H7 (cell line): ENCODE measurements at regions not wholly inside any gene's neighbourhood (a gene's known extent, or its start where the extent isn't known, plus 50 kb on each side); places are given as distances from the start of the nearest gene placed in this dataset.

ENCODE experiments used
- DNase-seq: peaks from one replicate; pipeline ENCODE4 v3.0.0; 2012
- H3K27me3 ChIP-seq: 2 replicates; pipeline ENCODE4 v1.6.0; 2011; ENCODE audit warnings: mild to moderate bottlenecking, low read length; ENCODE audit not compliant: control insufficient read depth, insufficient read depth
- H3K36me3 ChIP-seq: replicated peaks from 2 replicates; pipeline ENCODE4 v1.5.1; 2011; ENCODE audit warnings: low read length; ENCODE audit not compliant: control insufficient read depth, insufficient read depth
- H3K4me3 ChIP-seq: 2 replicates; pipeline ENCODE4 v1.5.1; 2011; ENCODE audit warnings: low read depth, mild to moderate bottlenecking, control low read depth, low read length, moderate library complexity; ENCODE audit not compliant: insufficient read depth

DNA sequence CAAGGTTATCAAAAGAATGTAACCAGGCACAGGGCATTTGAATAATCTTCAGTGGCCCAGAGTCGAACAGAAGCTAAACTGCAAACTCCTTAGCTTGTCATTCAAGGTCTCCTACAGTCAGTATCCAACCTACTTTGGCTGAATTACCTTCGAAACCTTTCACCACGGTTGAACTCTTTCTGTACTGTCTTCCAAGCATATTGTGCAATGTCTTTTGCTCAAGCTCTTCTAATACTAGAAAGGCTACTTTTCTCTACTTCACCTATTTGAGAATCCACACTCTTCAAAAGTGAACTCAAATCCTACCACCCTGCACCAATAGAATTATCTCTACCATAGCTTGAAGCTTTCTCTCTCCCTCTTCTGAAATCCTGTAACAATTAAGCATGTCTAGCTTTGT lies 142.9 kb downstream of the NR4A2 start:
- H3K36me3 ChIP-seq = no peaks in the 10 kb centered on the region
- no peak for DNase-seq
- H3K27me3 ChIP-seq = no peaks in the 10 kb centered on the region
- H3K4me3 ChIP-seq = no peak overlapping the region

DNA sequence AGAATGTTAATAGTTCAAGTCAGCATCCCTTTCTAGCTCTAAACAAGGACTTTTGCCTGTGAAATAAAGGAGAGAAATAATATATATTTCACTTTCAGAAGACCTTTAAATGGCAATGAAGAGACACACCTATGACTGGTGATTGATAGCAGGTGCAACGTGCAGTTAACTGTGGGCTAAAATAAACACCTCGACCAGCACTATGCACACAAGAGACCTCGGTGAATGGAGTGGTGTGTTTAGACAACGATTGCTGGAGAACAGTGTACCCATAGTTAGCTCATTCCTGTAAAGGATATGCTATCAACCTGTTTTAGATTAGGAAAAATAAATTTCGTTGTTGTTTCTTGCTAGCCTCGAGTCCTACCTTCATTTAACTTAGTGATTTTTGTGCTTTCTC lies 143.4 kb downstream of the NR4A2 start:
- Histone ChIP-seq H3K27me3 (no peaks in the 10 kb centered on the region), H3K4me3 (no peak overlapping the region), H3K36me3 (no peaks in the 10 kb centered on the region)
- DNase-seq = no peak

DNA sequence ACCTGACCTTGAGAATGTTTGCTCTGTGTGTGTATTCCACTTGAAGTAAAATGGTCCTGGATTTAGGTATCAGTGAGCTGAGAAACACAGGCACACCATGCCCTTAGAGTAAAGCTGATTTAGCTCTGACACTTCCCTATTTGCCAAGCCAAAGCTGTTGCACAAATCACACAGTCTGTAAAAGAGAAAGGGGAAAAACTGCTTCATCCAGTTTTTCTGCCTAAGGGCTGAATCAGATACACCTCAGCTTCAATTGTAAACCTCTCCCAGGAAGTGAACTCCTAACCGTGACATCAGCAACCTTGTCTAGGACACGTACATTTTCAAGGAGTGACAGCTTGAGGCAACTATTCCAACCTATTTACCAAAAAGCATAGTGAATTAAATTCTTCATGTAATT lies 150.4 kb downstream of the NR4A2 start:
- Histone ChIP-seq H3K36me3 (no peaks in the 10 kb centered on the region), H3K4me3 (no peak overlapping the region), H3K27me3 (no peaks in the 10 kb centered on the region)
- DNase-seq = no peak

DNA sequence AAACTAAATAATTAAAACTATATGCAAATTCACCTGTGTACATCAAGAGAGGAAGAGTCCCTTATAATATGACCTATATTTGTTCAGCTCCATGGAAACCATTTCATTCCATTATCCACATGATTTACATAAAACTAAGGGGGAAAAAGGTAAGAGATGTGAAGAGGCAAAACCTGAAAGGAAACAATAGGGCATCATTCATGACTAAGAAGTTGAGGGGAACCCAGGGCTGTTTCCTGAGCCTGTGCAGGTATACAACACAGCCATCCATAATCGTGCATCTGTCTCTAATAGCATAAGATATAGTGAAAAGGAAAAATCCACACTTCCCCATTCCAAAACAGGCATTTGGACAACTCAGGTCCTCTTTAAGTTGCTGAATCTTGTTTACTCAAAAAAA lies 151.3 kb downstream of the NR4A2 start:
- DNase-seq = no peak
- no peaks in the 10 kb centered on the region for H3K36me3 ChIP-seq
- H3K27me3 ChIP-seq = no peaks in the 10 kb centered on the region
- H3K4me3 ChIP-seq = no peak overlapping the region

DNA sequence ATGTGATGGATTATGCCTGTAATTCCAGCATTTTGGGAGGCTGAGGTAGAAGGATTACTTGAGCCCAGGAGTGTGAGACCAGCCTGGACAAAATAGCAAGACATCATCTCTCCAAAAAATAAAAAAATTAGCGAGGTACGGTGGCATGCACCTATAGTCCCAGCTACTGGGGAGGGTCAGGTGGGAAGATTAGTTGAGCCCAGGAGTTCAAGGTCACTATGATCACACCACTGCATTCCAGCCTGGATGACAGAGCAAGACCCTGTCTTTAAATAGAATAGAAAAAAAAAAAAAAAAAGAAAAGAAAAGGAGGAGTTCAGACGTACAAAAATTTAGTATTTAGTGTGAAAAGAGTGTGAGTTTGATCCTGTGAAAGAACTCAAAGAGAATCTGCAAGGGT lies 154.9 kb downstream of the NR4A2 start:
- H3K27me3 ChIP-seq = no peaks in the 10 kb centered on the region
- no peak overlapping the region for H3K4me3 ChIP-seq
- no peak for DNase-seq
- H3K36me3 ChIP-seq = no peaks in the 10 kb centered on the region

DNA sequence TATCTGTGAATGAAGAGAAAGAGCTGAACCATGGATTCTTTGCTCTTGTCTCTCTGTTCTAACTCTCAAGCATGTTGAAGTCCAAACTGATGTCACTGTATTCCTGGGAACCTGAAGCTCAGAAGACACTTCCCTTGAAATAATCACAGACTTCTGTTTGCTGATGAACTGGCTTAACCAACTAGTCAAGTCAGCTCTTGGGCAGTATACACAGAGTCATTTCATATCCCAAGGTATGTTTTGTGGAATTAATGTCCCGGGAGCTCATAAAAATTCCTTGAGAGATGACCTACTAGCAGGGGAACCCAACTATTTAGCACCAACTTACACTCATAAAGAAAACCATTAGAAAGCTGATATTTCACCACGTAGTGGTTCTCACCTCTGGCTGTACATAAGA lies 156.6 kb downstream of the NR4A2 start:
- no peak for DNase-seq
- Histone ChIP-seq H3K27me3 (no peaks in the 10 kb centered on the region), H3K36me3 (no peaks in the 10 kb centered on the region), H3K4me3 (no peak overlapping the region)

DNA sequence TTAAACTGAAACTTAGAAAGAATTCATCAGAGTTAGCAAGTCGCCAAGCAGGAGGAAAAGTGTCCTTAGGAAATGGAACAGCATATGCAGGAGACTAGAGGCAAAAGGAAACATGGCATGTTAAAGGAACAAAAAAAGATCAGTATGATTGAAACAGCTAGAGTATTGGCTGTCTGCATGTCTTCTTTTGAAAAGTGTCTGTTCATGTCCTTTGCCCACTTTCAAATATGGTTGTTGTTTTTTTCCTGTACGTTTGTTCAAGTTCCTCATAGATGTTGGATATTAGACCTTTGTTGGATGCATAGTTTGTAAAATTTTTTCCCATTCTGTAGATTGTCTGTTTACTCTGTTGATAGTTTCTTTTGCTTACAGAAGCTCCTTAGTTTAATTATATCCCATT lies 161.6 kb downstream of the NR4A2 start:
- DNase-seq = no peak
- no peak overlapping the region for H3K4me3 ChIP-seq

DNA sequence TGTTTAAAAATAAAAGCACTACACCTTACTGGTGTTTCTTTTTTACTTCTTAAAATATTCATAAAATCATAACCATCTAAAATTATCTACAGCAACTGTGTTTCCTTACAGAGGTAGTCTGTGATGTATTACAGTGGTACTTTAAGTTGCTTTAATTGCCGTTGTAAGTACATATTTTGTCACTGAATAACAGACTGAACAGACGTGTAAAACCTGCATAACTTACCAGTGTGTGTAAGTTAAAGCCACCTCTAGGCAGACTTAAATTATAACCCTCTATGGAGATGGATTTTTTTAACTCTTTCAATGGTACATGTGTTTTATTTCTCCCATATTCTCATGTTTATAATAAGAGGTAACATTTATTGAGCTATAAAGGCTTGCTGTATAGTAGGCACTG lies 166.8 kb downstream of the NR4A2 start:
- Histone ChIP-seq H3K27me3 (no peaks in the 10 kb centered on the region), H3K36me3 (no peaks in the 10 kb centered on the region), H3K4me3 (no peak overlapping the region)
- no peak for DNase-seq

More for the DNA sequence above, 161.6 kb downstream of the NR4A2 start:
- H3K36me3 ChIP-seq = no peaks in the 10 kb centered on the region
- no peaks in the 10 kb centered on the region for H3K27me3 ChIP-seq

DNA sequence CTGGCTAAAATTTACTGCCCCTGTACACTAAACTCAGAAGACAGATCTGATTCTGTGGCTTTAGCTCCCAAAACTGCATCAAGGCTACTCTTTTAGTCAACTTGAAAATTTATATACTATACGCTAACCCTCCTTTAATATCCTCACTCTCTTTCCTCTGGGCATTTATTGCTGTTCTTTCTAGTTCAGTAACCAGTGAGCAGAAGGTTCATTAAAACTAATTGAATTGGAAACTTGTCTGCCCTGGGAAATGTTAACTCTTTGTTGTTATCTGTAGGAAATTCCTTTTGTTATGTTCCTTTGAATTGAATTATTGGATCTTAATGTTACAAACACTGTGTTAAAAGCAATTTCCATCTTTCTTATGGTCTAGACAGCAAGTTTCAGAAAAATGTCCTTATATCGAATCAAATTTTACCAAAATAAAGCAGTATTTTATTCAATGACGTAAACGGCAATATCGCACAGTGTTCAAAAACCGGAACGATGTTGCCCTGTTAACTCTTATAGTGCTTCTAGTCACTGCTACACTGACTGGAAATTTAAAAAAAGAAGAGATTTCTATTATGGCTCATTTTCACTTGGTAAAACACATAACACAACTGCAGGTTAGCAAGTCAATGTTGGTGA lies 168.3 kb downstream of the NR4A2 start:
- DNase-seq = no peak
- Histone ChIP-seq H3K36me3 (no peaks in the 10 kb centered on the region), H3K27me3 (no peaks in the 10 kb centered on the region), H3K4me3 (no peak overlapping the region)

DNA sequence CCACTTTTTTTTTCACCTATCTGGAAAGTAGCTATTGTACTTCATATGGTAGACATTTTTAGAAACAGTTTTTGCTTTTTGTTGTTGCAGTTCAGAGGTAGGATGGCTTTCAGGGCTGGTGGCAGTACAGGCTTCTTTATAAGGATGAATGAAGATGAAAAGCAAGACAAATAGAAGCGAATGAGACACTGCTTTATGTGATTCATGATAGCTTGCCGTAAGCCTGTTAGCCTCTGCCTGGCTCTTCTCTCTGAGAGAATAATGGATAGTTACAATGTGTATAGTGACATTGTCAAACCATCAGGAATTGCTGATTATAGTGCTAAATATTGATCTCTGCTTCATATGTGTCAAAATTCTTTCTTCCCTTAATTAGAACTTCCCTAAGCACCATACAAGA lies 173.7 kb downstream of the NR4A2 start:
- Histone ChIP-seq H3K36me3 (no peaks in the 10 kb centered on the region), H3K27me3 (no peaks in the 10 kb centered on the region), H3K4me3 (no peak overlapping the region)
- no peak for DNase-seq

DNA sequence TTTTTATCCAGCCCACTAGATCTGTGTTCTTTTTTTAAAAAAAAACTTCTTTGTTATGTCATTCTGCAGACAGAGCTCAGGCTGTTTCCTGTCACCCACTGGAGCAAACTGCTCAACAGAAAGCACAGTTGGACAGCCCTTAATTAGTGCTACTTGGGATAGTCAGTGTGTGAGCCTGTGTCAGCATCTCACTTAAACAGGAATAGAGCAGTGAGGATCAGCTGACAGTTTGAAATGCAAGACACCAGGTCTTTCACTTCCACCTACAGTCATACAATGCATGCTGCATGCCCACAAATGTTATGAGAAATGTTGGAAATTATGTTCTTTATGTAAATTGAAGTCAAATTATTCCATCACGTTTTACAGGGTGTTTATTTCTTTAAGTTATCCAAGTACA lies 174.9 kb downstream of the NR4A2 start:
- no peaks in the 10 kb centered on the region for H3K36me3 ChIP-seq
- H3K27me3 ChIP-seq = no peaks in the 10 kb centered on the region
- no peak for DNase-seq
- H3K4me3 ChIP-seq = no peak overlapping the region

DNA sequence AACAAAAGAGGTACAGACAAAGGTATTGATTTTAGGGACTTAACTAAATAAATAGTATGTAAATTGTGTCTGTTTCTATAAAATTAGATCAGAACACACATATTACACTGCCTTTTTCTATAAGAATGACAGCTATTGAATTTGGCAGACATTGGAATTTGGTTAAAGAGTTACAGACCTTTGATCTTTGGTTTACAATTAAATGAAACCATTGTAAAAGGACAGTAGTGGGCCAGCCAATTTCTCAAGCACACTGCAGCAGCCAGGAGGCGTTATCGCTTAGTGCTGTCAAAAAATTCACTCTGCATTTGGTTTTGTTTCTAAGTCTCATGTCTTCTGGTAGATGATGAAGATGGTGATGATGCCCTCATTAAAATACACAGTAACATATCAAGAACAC lies 175.9 kb downstream of the NR4A2 start:
- Histone ChIP-seq H3K4me3 (no peak overlapping the region), H3K36me3 (no peaks in the 10 kb centered on the region), H3K27me3 (no peaks in the 10 kb centered on the region)
- no peak for DNase-seq

DNA sequence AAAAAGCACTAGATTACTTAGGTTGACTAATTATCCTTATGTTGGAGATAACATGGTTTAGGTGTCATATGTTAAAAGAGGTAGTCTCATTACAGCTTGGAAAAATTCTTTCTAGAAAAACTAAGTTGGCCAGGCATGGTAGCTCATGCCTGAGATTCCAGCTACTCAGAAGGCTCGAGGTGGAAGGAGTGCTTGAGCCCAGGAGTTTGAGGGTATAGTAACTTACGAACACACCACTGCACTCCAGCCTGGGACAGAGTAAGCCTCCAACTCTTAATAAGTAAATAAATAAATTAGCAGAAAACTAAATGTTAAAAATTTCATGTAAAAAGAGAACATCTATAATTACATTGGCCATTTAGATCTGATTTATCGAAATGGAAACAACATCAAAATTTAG lies 177.2 kb downstream of the NR4A2 start:
- no peak for DNase-seq
- no peak overlapping the region for H3K4me3 ChIP-seq
- no peaks in the 10 kb centered on the region for H3K36me3 ChIP-seq
- H3K27me3 ChIP-seq = no peaks in the 10 kb centered on the region

DNA sequence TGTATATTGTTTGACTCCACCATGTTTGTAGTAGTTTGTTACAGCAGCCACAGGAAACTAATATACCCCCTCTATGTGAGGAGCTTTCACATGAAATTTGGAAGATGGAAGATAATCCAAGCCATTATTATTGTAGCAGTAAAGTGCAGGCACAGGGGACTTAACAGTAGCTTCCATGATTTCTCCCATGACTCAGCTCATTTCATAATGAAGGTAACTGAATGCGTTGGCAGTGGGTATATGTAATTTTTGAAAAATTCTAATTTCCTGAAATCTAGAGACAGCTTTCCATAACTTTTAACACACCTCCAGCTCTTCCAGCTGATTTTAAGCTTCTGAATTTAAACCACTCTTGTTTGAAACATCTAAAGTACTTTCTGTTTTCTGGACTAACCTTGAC lies 181.2 kb downstream of the NR4A2 start:
- Histone ChIP-seq H3K4me3 (no peak overlapping the region), H3K27me3 (no peaks in the 10 kb centered on the region), H3K36me3 (no peaks in the 10 kb centered on the region)
- no peak for DNase-seq

DNA sequence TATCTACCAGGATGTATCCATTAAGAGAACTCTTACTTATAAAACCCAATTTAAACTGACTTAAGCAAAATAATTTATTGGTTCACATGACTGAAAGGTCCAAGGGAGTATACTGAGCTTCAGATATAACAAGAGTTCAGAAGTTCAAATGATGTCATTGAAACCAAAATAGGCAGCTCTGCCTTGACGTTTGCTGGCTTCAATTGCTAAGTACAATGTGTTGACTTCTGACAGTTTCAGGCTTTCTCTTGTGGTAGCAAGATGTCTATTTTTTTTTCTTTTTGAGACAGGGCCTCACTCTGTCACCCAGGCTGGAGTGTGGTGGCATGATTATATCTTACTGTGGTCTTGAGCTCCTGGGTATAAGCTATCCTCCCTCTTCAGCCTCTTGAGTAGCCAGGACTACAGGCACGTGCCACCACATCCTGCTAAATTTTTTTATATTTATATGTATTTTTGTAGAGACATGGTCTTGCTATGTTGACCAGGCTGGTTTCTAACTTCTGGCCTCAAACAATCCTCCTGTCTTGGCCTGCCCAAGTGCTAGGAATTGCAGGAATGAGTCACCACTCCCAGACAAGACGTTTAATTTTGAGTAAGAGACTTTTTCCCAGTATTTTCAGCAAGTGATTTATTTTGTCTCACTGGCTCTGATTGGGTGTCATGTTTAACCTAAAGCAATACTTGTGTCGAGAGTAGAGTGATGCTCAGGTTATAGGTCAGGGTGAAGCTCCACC lies 184.8 kb downstream of the NR4A2 start:
- Histone ChIP-seq H3K27me3 (no peaks in the 10 kb centered on the region), H3K36me3 (no peaks in the 10 kb centered on the region), H3K4me3 (no peak overlapping the region)
- no peak for DNase-seq

DNA sequence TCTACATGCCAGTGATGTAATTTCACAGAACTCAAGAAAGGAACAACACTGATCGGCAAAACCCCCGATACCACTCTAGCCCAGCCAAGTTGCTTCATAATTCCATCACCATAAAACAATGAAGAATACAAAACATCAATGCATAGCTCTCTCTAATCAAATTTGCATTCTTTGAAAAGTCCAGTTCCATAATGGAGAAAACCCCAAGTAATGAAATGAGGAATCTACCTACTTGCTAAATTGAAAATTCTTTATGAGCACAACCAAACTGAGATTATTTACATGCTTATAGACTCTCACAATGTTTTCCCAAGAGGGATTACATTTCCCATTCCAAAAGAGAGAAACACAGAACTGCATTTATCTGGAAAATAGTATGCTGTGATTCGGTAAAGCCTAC lies 186.5 kb downstream of the NR4A2 start:
- no peak for DNase-seq
- no peaks in the 10 kb centered on the region for H3K27me3 ChIP-seq
- no peak overlapping the region for H3K4me3 ChIP-seq
- no peaks in the 10 kb centered on the region for H3K36me3 ChIP-seq
